K562 (cell line): ENCODE measurements at regions not wholly inside any gene's neighbourhood (a gene's known extent, or its start where the extent isn't known, plus 50 kb on each side); places are given as distances from the start of the nearest gene placed in this dataset.

ENCODE experiments used
- ZNF384 ChIP-seq: IDR thresholded peaks from 2 replicates; pipeline ENCODE4 v1.6.1; 2012; ENCODE audit warnings: low read depth, low read length, improper control_type of control experiment
- TF ChIP-seq, protein P1 (sequence below), 3 experiments: IDR thresholded peaks in 2 of 3; conservative IDR thresholded peaks in 1 of 3; 2 replicates each; pipeline ENCODE4 v1.5.1; 2011 to 2012; ENCODE audit warnings: low read length in 3 of 3, mild to moderate bottlenecking in 3 of 3, control low read depth in 2 of 3, improper control_type of control experiment in 1 of 3, inconsistent platforms in 1 of 3, low read depth in 1 of 3, mixed read lengths in 1 of 3, moderate library complexity in 1 of 3; ENCODE audit not compliant: insufficient read depth in 2 of 3

DNA sequence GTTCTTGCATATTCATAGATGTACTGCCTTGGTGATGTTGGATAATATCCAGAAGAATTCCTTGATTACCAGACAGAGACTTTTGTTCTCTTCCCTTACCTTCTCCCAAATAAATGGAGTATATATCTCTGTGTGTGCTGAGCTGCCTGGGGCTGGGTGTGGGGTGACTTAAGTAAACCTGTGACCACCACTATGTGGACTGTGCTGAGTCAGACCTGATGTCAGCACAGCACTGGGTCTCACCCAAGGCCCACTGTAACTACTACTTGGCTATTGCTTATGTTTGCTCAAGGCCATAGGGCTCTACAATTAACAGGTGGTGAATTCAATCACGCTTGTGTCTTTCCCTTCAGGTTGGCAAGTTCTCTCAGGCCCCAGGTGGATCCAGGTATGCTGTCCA lies 145.7 kb upstream of the MDGA2 start:
- no peak for TF ChIP-seq ZNF384
- TF ChIP-seq, protein P1, sequence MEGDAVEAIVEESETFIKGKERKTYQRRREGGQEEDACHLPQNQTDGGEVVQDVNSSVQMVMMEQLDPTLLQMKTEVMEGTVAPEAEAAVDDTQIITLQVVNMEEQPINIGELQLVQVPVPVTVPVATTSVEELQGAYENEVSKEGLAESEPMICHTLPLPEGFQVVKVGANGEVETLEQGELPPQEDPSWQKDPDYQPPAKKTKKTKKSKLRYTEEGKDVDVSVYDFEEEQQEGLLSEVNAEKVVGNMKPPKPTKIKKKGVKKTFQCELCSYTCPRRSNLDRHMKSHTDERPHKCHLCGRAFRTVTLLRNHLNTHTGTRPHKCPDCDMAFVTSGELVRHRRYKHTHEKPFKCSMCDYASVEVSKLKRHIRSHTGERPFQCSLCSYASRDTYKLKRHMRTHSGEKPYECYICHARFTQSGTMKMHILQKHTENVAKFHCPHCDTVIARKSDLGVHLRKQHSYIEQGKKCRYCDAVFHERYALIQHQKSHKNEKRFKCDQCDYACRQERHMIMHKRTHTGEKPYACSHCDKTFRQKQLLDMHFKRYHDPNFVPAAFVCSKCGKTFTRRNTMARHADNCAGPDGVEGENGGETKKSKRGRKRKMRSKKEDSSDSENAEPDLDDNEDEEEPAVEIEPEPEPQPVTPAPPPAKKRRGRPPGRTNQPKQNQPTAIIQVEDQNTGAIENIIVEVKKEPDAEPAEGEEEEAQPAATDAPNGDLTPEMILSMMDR (IDR thresholded peaks at IDR 0.05 in 2 of 3, conservative IDR thresholded peaks at IDR 0.05 in 1 of 3; ENCODE audit: insufficient read depth in 2 of 3, low read depth in 1 of 3, low read length in 3 of 3) = no peak
